ENCODE measurements at regions not wholly inside any gene's neighbourhood (a gene's known extent, or its start where the extent isn't known, plus 50 kb on each side); places are given as distances from the start of the nearest gene placed in this dataset.

- DNase-seq (ENCODE audit: low read depth, low spot score) (no peak), ATAC-seq (no peak)
- intact Hi-C loops (cut with micrococcal nuclease; ENCODE audit: unreplicated experiment) = no loop called here
- no peak for TF ChIP-seq REST (IDR thresholded peaks at IDR 0.05; ENCODE audit: insufficient read depth in 1 of 2, low read depth in 2 of 2, low read length in 1 of 2)
- TF ChIP-seq CTCF (IDR thresholded peaks at IDR 0.05) = no peak
- no peak for TF ChIP-seq POLR2AphosphoS5 (IDR thresholded peaks at IDR 0.05; ENCODE audit: low read depth, low read length)
- Histone ChIP-seq H3K27ac (ENCODE audit: low read length) (no peak overlapping the region), H3K9me3 (ENCODE audit: control insufficient read depth, insufficient read depth, low read depth, low read length) (no peaks in the 10 kb centered on the region), H3K27me3 (ENCODE audit: control insufficient read depth, insufficient read depth, low read length) (no peaks in the 10 kb centered on the region), H3K4me3 (ENCODE audit: low read depth in 2 of 2, low read length in 2 of 2) (no peak overlapping the region), H3K36me3 (ENCODE audit: control insufficient read depth, insufficient read depth, low read length) (no peaks in the 10 kb centered on the region), H3K4me1 (ENCODE audit: control insufficient read depth, insufficient read depth, low read length) (no peaks in the 10 kb centered on the region)
- CTCF ChIA-PET = no interaction called here
- POLR2A ChIA-PET = no interaction called here
- no TSS peak for BruUV-seq (replicated peaks)
- in situ Hi-C loops (cut with HindIII; ENCODE audit: low pct_unique_long_range_greater_than_20kb, low sequenced_read_pairs) = no loop called here
These were observed 543.1 kb downstream of the CETN3 start for GRCh38 chr5:89866410-89866809.

- intact Hi-C loops (cut with micrococcal nuclease; ENCODE audit: unreplicated experiment) = no loop called here
These were observed 544.6 kb downstream of the CETN3 start for GRCh38 chr5:89864941-89865340.

More at GRCh38 chr5:89864941-89865340, 544.6 kb downstream of the CETN3 start:
- ChIA-PET POLR2A (no interaction called here), CTCF (no interaction called here)
- in situ Hi-C loops (cut with HindIII; ENCODE audit: low pct_unique_long_range_greater_than_20kb, low sequenced_read_pairs) = no loop called here
- TF ChIP-seq POLR2AphosphoS5 (IDR thresholded peaks at IDR 0.05; ENCODE audit: low read depth, low read length) (no peak), REST (IDR thresholded peaks at IDR 0.05; ENCODE audit: insufficient read depth in 1 of 2, low read depth in 2 of 2, low read length in 1 of 2) (no peak), TCF7L2 (IDR thresholded peaks at IDR 0.05; ENCODE audit: low read depth, low read length) (no peak), SIN3A (IDR thresholded peaks at IDR 0.05; ENCODE audit: borderline replicate concordance, insufficient read depth, low read depth, low read length) (no peak), CTCF (IDR thresholded peaks at IDR 0.05) (no peak)
- Histone ChIP-seq H3K27ac (ENCODE audit: low read length) (no peak overlapping the region), H3K4me3 (ENCODE audit: low read depth in 2 of 2, low read length in 2 of 2) (no peak overlapping the region), H3K27me3 (ENCODE audit: control insufficient read depth, insufficient read depth, low read length) (no peaks in the 10 kb centered on the region), H3K9me3 (ENCODE audit: control insufficient read depth, insufficient read depth, low read depth, low read length) (no peaks in the 10 kb centered on the region), H3K36me3 (ENCODE audit: control insufficient read depth, insufficient read depth, low read length) (no peaks in the 10 kb centered on the region), H3K4me1 (ENCODE audit: control insufficient read depth, insufficient read depth, low read length) (no peaks in the 10 kb centered on the region)
- no TSS peak for BruUV-seq (replicated peaks)
- DNase-seq (ENCODE audit: low read depth, low spot score) = no peak
- ATAC-seq = no peak
